ENCODE measurements at regions not wholly inside any gene's neighbourhood (a gene's known extent, or its start where the extent isn't known, plus 50 kb on each side); places are given as distances from the start of the nearest gene placed in this dataset.

GRCh38 chrX:131827935-131828334 is 195.2 kb upstream of the STK26 start:
- H3K79me2 ChIP-seq (ENCODE audit: low read length): peaks cover 64% of the 10 kb centered on the region
- peaks cover 11% of the 10 kb centered on the region for H3F3A ChIP-seq (ENCODE audit: insufficient read depth, low read length)
- no peak overlapping the region for H2AFZ ChIP-seq (ENCODE audit: low read length)
- no peaks in the 10 kb centered on the region for H4K20me1 ChIP-seq (ENCODE audit: insufficient read depth, low read length)
- H3K9me2 ChIP-seq (replicated peaks; ENCODE audit: insufficient read depth, low read length): no peaks in the 10 kb centered on the region
- peak; percentile 87 for DNase-seq
- H3K27ac ChIP-seq (ENCODE audit: low read length): peak overlapping the region; percentile 49; the same call in 1 of the 2 replicates
- H3K4me2 ChIP-seq (ENCODE audit: low read depth, low read length): peak overlapping the region; percentile 71
- no peaks in the 10 kb centered on the region; the same call in 1 of the 2 replicates for H3K36me3 ChIP-seq (replicated peaks; ENCODE audit: insufficient read depth, low read length)
- peak overlapping the region; percentile 6; the same call in 1 of the 2 replicates for H3K9ac ChIP-seq (ENCODE audit: low read length)
- H3K4me1 ChIP-seq (ENCODE audit: low read length): peaks cover 20% of the 10 kb centered on the region
- TF ChIP-seq, protein P1, sequence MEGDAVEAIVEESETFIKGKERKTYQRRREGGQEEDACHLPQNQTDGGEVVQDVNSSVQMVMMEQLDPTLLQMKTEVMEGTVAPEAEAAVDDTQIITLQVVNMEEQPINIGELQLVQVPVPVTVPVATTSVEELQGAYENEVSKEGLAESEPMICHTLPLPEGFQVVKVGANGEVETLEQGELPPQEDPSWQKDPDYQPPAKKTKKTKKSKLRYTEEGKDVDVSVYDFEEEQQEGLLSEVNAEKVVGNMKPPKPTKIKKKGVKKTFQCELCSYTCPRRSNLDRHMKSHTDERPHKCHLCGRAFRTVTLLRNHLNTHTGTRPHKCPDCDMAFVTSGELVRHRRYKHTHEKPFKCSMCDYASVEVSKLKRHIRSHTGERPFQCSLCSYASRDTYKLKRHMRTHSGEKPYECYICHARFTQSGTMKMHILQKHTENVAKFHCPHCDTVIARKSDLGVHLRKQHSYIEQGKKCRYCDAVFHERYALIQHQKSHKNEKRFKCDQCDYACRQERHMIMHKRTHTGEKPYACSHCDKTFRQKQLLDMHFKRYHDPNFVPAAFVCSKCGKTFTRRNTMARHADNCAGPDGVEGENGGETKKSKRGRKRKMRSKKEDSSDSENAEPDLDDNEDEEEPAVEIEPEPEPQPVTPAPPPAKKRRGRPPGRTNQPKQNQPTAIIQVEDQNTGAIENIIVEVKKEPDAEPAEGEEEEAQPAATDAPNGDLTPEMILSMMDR (IDR thresholded peaks at IDR 0.05; ENCODE audit: low read length): peak; percentile 61
- TF ChIP-seq EZH2phosphoT487 (IDR thresholded peaks at IDR 0.05; ENCODE audit: low read length): no peak
- TF ChIP-seq EZH2 (optimal IDR thresholded peaks at IDR 0.05; ENCODE audit: low read depth, low read length): no peak
- peak overlapping the region; percentile 67; the same call in 1 of the 2 replicates for H3K4me3 ChIP-seq (ENCODE audit: low read length)
- no peaks in the 10 kb centered on the region for H3K9me3 ChIP-seq (replicated peaks; ENCODE audit: insufficient read depth, low read length)
- no peaks in the 10 kb centered on the region for H3K27me3 ChIP-seq (replicated peaks; ENCODE audit: insufficient read depth, low read length)

DNA sequence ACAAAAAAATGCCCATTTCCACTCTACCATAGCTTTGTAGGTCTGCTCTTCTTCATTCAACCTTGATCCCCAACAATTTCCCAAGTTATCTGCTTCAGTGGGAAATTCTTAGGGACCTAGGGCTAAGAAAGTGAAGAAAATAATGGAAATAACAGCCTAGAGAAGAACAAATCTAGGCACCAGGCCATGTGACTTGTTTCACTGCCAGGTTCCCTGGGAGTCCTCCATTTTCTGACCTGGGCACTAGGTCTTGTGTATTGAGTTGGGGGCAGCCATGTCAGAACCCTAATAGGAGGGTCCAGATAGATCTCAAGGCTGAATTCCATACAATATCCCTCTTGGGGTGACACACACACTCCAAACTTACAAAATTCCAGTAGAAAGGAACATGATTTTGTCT is 194.6 kb upstream of the STK26 start:
- Histone ChIP-seq H2AFZ (ENCODE audit: low read length) (no peak overlapping the region; the same call in 1 of the 2 replicates), H3K9me3 (replicated peaks; ENCODE audit: insufficient read depth, low read length) (no peaks in the 10 kb centered on the region), H3K27ac (ENCODE audit: low read length) (peak overlapping the region; percentile 49; the same call in 1 of the 2 replicates), H3K4me1 (ENCODE audit: low read length) (peaks cover 18% of the 10 kb centered on the region), H3K4me3 (ENCODE audit: low read length) (peak overlapping the region; percentile 67), H3K36me3 (replicated peaks; ENCODE audit: insufficient read depth, low read length) (no peaks in the 10 kb centered on the region; the same call in 1 of the 2 replicates), H3K4me2 (ENCODE audit: low read depth, low read length) (peak overlapping the region; percentile 71), H4K20me1 (ENCODE audit: insufficient read depth, low read length) (no peaks in the 10 kb centered on the region), H3K27me3 (replicated peaks; ENCODE audit: insufficient read depth, low read length) (no peaks in the 10 kb centered on the region), H3K79me2 (ENCODE audit: low read length) (peaks cover 61% of the 10 kb centered on the region), H3F3A (ENCODE audit: insufficient read depth, low read length) (peaks cover 11% of the 10 kb centered on the region), H3K9me2 (replicated peaks; ENCODE audit: insufficient read depth, low read length) (no peaks in the 10 kb centered on the region), H3K9ac (ENCODE audit: low read length) (peak overlapping the region; percentile 62)
- DNase-seq: no peak
- no peak for TF ChIP-seq EZH2phosphoT487 (IDR thresholded peaks at IDR 0.05; ENCODE audit: low read length)
- no peak for TF ChIP-seq EZH2 (optimal IDR thresholded peaks at IDR 0.05; ENCODE audit: low read depth, low read length)
- TF ChIP-seq, protein P1 (IDR thresholded peaks at IDR 0.05; ENCODE audit: low read length): no peak

- Histone ChIP-seq H2AFZ (ENCODE audit: low read length) (peak overlapping the region; percentile 51; the same call in 1 of the 2 replicates), H3K4me1 (ENCODE audit: low read length) (peaks cover 18% of the 10 kb centered on the region), H3K4me3 (ENCODE audit: low read length) (peak overlapping the region; percentile 67), H3K36me3 (replicated peaks; ENCODE audit: insufficient read depth, low read length) (no peaks in the 10 kb centered on the region), H3K9me2 (replicated peaks; ENCODE audit: insufficient read depth, low read length) (no peaks in the 10 kb centered on the region), H3K9me3 (replicated peaks; ENCODE audit: insufficient read depth, low read length) (no peaks in the 10 kb centered on the region), H3K79me2 (ENCODE audit: low read length) (peaks cover 42% of the 10 kb centered on the region), H3F3A (ENCODE audit: insufficient read depth, low read length) (peaks cover 11% of the 10 kb centered on the region), H3K9ac (ENCODE audit: low read length) (peak overlapping the region; percentile 51), H3K4me2 (ENCODE audit: low read depth, low read length) (peak overlapping the region; percentile 41), H3K27me3 (replicated peaks; ENCODE audit: insufficient read depth, low read length) (no peaks in the 10 kb centered on the region), H3K27ac (ENCODE audit: low read length) (peak overlapping the region; percentile 62), H4K20me1 (ENCODE audit: insufficient read depth, low read length) (no peaks in the 10 kb centered on the region)
- DNase-seq: peak; percentile 92
- no peak for TF ChIP-seq EZH2 (optimal IDR thresholded peaks at IDR 0.05; ENCODE audit: low read depth, low read length)
- TF ChIP-seq, protein P1 (IDR thresholded peaks at IDR 0.05; ENCODE audit: low read length): peak; percentile 47
Observed at GRCh38 chrX:131830400-131831184, 192.5 kb upstream of the STK26 start.
